NB4 (cell line): ENCODE measurements at regions not wholly inside any gene's neighbourhood (a gene's known extent, or its start where the extent isn't known, plus 50 kb on each side); places are given as distances from the start of the nearest gene placed in this dataset.

ENCODE experiments used
- POLR2A ChIP-seq: IDR thresholded peaks from 2 replicates; pipeline ENCODE4 v1.6.1; 2011; ENCODE audit warnings: mild to moderate bottlenecking; ENCODE audit not compliant: insufficient read length; ENCODE audit errors: extremely low read depth
- TF ChIP-seq, protein P1 (sequence below): IDR thresholded peaks from one replicate; pipeline ENCODE4 v1.5.1; 2012; ENCODE audit warnings: low read depth, low read length

DNA sequence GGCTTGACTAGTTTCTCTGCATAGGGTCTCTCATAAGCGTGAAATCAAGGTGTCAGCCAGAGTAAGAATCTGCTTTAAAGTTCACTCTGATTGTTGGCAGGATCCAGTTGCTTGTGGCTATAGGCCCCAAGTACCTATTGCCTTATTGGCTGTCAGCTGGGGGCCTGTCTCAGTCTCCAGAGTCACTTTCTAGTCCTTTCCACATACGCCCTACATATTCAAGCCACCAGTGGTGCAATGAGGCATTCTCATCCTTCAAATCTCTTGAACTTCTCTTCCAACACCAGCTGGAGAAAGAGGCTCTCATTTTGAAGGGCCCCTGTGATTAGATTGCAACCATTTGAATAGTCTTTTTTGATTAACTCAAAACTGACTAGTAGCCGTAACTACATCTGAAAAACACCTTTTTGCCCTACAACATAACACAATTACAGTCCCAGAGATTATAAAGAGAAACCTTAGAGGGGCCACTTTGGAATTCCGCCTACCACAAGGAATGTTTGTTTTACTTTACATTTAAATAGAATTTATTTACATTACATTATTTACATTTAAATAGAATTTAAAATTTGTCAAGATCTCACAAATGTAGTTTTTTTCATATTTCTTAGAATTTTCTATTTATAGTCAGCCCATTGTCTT is 520.1 kb downstream of the DSC3 start:
- TF ChIP-seq, protein P1, sequence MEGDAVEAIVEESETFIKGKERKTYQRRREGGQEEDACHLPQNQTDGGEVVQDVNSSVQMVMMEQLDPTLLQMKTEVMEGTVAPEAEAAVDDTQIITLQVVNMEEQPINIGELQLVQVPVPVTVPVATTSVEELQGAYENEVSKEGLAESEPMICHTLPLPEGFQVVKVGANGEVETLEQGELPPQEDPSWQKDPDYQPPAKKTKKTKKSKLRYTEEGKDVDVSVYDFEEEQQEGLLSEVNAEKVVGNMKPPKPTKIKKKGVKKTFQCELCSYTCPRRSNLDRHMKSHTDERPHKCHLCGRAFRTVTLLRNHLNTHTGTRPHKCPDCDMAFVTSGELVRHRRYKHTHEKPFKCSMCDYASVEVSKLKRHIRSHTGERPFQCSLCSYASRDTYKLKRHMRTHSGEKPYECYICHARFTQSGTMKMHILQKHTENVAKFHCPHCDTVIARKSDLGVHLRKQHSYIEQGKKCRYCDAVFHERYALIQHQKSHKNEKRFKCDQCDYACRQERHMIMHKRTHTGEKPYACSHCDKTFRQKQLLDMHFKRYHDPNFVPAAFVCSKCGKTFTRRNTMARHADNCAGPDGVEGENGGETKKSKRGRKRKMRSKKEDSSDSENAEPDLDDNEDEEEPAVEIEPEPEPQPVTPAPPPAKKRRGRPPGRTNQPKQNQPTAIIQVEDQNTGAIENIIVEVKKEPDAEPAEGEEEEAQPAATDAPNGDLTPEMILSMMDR, result no peak
- no peak for TF ChIP-seq POLR2A
